ENCODE measurements at regions not wholly inside any gene's neighbourhood (a gene's known extent, or its start where the extent isn't known, plus 50 kb on each side); places are given as distances from the start of the nearest gene placed in this dataset.

GRCh38 chr13:105547851-105548250 lies 987.6 kb downstream of the EFNB2 start:
- no peak for DNase-seq (ENCODE audit: low spot score in 2 of 2, unreplicated experiment in 2 of 2)
- Mint-ChIP-seq H3K9me3 (no peaks in the 10 kb centered on the region), H3K27me3 (ENCODE audit: low read depth) (no peaks in the 10 kb centered on the region), H3K36me3 (no peaks in the 10 kb centered on the region), H3K27ac (no peak overlapping the region), H3K4me1 (no peaks in the 10 kb centered on the region), H3K4me3 (no peak overlapping the region)
- TF ChIP-seq CTCF (IDR thresholded peaks at IDR 0.05; ENCODE audit: unreplicated experiment) = no peak

- H3K4me1 Mint-ChIP-seq = no peaks in the 10 kb centered on the region
- H3K27ac Mint-ChIP-seq = no peak overlapping the region
- H3K9me3 Mint-ChIP-seq = no peaks in the 10 kb centered on the region
- no peak overlapping the region for H3K4me3 Mint-ChIP-seq
- TF ChIP-seq CTCF (IDR thresholded peaks at IDR 0.05; ENCODE audit: unreplicated experiment) = no peak
- DNase-seq (ENCODE audit: low spot score in 2 of 2, unreplicated experiment in 2 of 2) = no peak
- H3K27me3 Mint-ChIP-seq (ENCODE audit: low read depth) = no peaks in the 10 kb centered on the region
- no peaks in the 10 kb centered on the region for H3K36me3 Mint-ChIP-seq
Observed at GRCh38 chr13:105545811-105546210, 989.7 kb downstream of the EFNB2 start.

- no peak for TF ChIP-seq CTCF (IDR thresholded peaks at IDR 0.05; ENCODE audit: unreplicated experiment)
- H3K4me3 Mint-ChIP-seq = no peak overlapping the region
- H3K9me3 Mint-ChIP-seq = no peaks in the 10 kb centered on the region
- no peaks in the 10 kb centered on the region for H3K4me1 Mint-ChIP-seq
- H3K36me3 Mint-ChIP-seq = no peaks in the 10 kb centered on the region
- no peak overlapping the region for H3K27ac Mint-ChIP-seq
- no peak for DNase-seq (ENCODE audit: low spot score in 2 of 2, unreplicated experiment in 2 of 2)
- H3K27me3 Mint-ChIP-seq (ENCODE audit: low read depth) = no peaks in the 10 kb centered on the region
Observed at GRCh38 chr13:105543742-105544141, 991.7 kb downstream of the EFNB2 start.

- no peak for DNase-seq (ENCODE audit: low spot score in 2 of 2, unreplicated experiment in 2 of 2)
- no peak for TF ChIP-seq CTCF (IDR thresholded peaks at IDR 0.05; ENCODE audit: unreplicated experiment)
- no peaks in the 10 kb centered on the region for H3K4me1 Mint-ChIP-seq
- H3K4me3 Mint-ChIP-seq = no peak overlapping the region
- no peak overlapping the region for H3K27ac Mint-ChIP-seq
- H3K36me3 Mint-ChIP-seq = no peaks in the 10 kb centered on the region
- H3K9me3 Mint-ChIP-seq = no peaks in the 10 kb centered on the region
- no peaks in the 10 kb centered on the region for H3K27me3 Mint-ChIP-seq (ENCODE audit: low read depth)
Observed at GRCh38 chr13:105541565-105541964, 993.9 kb downstream of the EFNB2 start.

GRCh38 chr13:105538346-105538745 lies 997.1 kb downstream of the EFNB2 start:
- Mint-ChIP-seq H3K4me3 (no peak overlapping the region), H3K9me3 (peaks cover 11% of the 10 kb centered on the region), H3K27ac (no peak overlapping the region), H3K4me1 (no peaks in the 10 kb centered on the region), H3K36me3 (no peaks in the 10 kb centered on the region), H3K27me3 (ENCODE audit: low read depth) (no peaks in the 10 kb centered on the region)
- no peak for DNase-seq (ENCODE audit: low spot score in 2 of 2, unreplicated experiment in 2 of 2)
- TF ChIP-seq CTCF (IDR thresholded peaks at IDR 0.05; ENCODE audit: unreplicated experiment) = no peak

- Mint-ChIP-seq H3K4me1 (no peaks in the 10 kb centered on the region), H3K36me3 (no peaks in the 10 kb centered on the region), H3K27me3 (ENCODE audit: low read depth) (no peaks in the 10 kb centered on the region), H3K9me3 (peaks cover 11% of the 10 kb centered on the region), H3K4me3 (no peak overlapping the region), H3K27ac (no peak overlapping the region)
- DNase-seq (ENCODE audit: low spot score in 2 of 2, unreplicated experiment in 2 of 2) = no peak
- TF ChIP-seq CTCF (IDR thresholded peaks at IDR 0.05; ENCODE audit: unreplicated experiment) = no peak
Observed at GRCh38 chr13:105537113-105537512, 998.3 kb downstream of the EFNB2 start.
